Astrocyte (in vitro differentiated cells and primary cell): ENCODE measurements at regions not wholly inside any gene's neighbourhood (a gene's known extent, or its start where the extent isn't known, plus 50 kb on each side); places are given as distances from the start of the nearest gene placed in this dataset.

Experiments
- CTCF ChIP-seq: IDR thresholded peaks from 2 replicates; pipeline ENCODE4 v1.5.1; 2011; ENCODE audit warnings: low read depth, mild to moderate bottlenecking, inconsistent platforms, low read length, moderate library complexity; ENCODE audit not compliant: insufficient read depth
- EZH2 ChIP-seq: IDR thresholded peaks from 2 replicates; pipeline ENCODE4 v1.6.1; 2012; ENCODE audit warnings: mild to moderate bottlenecking, low read length, inconsistent platforms; ENCODE audit not compliant: insufficient read depth

- TF ChIP-seq CTCF (no peak), EZH2 (no peak)
Measured at GRCh38 chr10:64175271-64175962, 654.2 kb downstream of the REEP3 start.
